BE2C (cell line): ENCODE measurements at regions not wholly inside any gene's neighbourhood (a gene's known extent, or its start where the extent isn't known, plus 50 kb on each side); places are given as distances from the start of the nearest gene placed in this dataset.

Experiments
- DNase-seq: peaks from one replicate; pipeline ENCODE4 v3.0.0-alpha.2; 2020
- H3K27me3 ChIP-seq: fragments of 250-450 bp; sonication (Bioruptor Pico); 2 replicates; pipeline ENCODE4 v1.5.1; 2020; ENCODE audit warnings: mild to moderate bottlenecking
- H3K36me3 ChIP-seq: fragments of 250-450 bp; sonication (Bioruptor Pico); 2 replicates; pipeline ENCODE4 v1.5.1; 2020; ENCODE audit warnings: mild to moderate bottlenecking
- H3K4me1 ChIP-seq: fragments of 250-450 bp; sonication (Bioruptor Pico); 2 replicates; pipeline ENCODE4 v1.5.1; 2020
- H3K4me3 ChIP-seq: 2 replicates; pipeline ENCODE4 v1.5.1; 2011; ENCODE audit warnings: low read depth, low read length
- H3K9me3 ChIP-seq: fragments of 250-450 bp; sonication (Bioruptor Pico); 2 replicates; pipeline ENCODE4 v1.5.1; 2020
- TF ChIP-seq, protein P1 (sequence below): IDR thresholded peaks from 2 replicates; pipeline ENCODE4 v1.5.1; 2012; ENCODE audit warnings: mild to moderate bottlenecking, low read depth, low read length

DNA sequence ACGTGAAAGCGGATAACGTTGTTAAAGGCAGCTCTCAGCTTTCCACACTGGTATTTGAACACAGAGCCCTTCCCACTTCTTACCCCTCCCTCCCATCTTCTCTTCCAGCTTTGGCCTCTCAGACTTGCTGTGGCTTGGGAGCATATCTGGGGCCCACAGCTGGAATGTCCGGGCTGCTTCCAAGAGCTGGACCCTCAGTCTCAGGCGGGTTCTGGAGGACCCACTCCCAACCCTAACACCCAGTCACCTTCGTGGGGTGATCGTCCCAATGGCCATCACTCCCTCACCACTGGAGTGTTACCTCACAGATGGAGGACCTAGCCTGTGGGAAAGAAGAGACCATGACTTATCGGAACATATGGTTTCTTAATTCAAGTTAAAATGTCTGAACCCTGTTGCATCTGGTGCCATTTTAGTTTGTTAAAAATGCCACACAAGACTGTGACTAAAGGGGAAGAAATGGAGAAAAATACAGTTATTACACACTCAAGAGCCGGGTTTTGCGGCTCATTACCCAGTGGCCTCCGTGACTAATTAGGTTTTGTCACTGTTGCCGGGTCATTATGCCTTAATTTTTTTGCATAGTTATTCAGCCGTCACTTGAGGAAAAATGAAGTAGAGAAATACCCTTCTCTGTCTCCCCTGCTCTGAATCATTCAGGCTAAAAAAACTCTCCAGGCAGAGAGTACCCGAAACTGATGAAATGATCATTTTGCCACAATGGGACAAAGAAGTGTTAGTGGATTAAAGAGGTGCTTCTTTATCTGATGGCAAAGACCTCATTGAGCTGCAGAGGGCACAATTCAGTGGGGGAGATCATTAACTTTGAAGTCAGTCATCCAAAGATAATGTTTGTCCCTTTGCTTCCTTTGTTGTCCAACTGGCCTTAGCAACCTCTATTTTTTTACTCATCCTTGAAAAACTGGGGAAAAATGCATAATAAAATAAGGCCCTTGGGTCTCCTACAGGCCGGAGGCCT is 87.2 kb upstream of the HTATIP2 start:
- no peak for DNase-seq
- Histone ChIP-seq H3K27me3 (no peaks in the 10 kb centered on the region), H3K9me3 (no peaks in the 10 kb centered on the region), H3K4me1 (no peaks in the 10 kb centered on the region), H3K36me3 (no peaks in the 10 kb centered on the region), H3K4me3 (no peak overlapping the region)
- TF ChIP-seq, protein P1, sequence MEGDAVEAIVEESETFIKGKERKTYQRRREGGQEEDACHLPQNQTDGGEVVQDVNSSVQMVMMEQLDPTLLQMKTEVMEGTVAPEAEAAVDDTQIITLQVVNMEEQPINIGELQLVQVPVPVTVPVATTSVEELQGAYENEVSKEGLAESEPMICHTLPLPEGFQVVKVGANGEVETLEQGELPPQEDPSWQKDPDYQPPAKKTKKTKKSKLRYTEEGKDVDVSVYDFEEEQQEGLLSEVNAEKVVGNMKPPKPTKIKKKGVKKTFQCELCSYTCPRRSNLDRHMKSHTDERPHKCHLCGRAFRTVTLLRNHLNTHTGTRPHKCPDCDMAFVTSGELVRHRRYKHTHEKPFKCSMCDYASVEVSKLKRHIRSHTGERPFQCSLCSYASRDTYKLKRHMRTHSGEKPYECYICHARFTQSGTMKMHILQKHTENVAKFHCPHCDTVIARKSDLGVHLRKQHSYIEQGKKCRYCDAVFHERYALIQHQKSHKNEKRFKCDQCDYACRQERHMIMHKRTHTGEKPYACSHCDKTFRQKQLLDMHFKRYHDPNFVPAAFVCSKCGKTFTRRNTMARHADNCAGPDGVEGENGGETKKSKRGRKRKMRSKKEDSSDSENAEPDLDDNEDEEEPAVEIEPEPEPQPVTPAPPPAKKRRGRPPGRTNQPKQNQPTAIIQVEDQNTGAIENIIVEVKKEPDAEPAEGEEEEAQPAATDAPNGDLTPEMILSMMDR, result no peak

DNA sequence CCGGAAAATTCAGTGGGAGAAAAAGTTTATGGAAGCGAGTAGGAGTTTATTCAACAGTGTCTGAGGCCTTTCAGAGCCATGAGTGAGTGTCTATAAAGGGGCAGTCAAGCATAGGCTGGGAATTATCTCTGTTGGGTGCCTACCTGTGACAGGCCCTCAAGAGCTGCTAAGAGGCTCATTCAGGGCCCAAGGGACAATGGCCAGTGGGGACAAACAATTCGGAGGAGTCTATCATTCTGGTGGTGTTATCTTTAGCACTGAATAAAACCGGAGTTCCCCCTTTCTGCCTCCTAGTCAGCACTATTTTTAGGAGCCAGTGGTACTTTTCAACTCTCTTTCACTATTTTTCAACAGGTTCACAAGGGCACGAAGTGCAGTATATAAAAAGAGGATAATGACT is 89.5 kb upstream of the HTATIP2 start:
- H3K4me3 ChIP-seq, result no peak overlapping the region
- H3K4me1 ChIP-seq, result no peaks in the 10 kb centered on the region
- DNase-seq, result no peak
- H3K36me3 ChIP-seq, result no peaks in the 10 kb centered on the region
- H3K27me3 ChIP-seq, result no peaks in the 10 kb centered on the region
- TF ChIP-seq, protein P1, result no peak
- H3K9me3 ChIP-seq, result no peaks in the 10 kb centered on the region

DNA sequence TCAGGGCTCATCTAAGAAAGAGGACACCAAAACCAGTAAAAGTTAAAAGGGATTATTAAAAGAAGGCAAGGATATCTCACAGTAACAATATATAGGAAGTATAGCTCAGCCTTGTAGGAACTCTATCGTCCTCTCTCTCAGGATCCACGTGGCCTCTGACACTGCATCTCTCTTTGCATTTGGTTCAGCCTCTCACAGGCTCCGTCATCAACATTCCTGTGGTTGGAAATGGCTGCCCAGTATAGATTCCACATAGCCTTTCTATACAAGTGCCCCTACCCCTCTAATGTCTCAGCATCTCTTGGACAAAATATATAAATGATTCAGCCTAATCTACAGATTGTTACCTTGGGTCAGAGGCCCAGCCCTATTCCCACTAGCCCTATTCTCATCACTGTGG is 101.3 kb upstream of the DBX1 start:
- Histone ChIP-seq H3K4me3 (no peak overlapping the region), H3K9me3 (no peaks in the 10 kb centered on the region), H3K36me3 (no peaks in the 10 kb centered on the region), H3K27me3 (no peaks in the 10 kb centered on the region), H3K4me1 (no peaks in the 10 kb centered on the region)
- no peak for DNase-seq
- TF ChIP-seq, protein P1, result no peak

DNA sequence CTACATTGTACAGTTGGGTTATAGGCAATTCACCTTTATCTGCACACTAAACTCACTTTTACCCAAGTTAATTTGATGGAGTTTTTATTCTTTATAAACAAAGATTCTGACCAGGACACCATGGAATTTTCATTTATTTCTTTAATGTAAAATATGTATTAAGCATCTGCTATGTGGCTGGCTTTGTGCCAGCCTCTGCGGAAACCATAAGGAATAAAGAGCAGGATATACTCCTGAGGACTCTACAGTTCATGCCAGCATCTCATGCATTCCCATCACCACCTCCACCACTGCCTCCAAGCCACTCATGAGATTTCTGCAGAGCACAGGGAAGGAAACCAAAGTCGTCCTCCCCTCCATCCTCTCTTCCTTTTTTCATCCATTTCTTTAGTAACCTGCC is 100.0 kb upstream of the DBX1 start:
- Histone ChIP-seq H3K4me3 (no peak overlapping the region), H3K36me3 (no peaks in the 10 kb centered on the region), H3K9me3 (no peaks in the 10 kb centered on the region), H3K27me3 (no peaks in the 10 kb centered on the region), H3K4me1 (no peaks in the 10 kb centered on the region)
- DNase-seq, result no peak
- TF ChIP-seq, protein P1, result no peak

DNA sequence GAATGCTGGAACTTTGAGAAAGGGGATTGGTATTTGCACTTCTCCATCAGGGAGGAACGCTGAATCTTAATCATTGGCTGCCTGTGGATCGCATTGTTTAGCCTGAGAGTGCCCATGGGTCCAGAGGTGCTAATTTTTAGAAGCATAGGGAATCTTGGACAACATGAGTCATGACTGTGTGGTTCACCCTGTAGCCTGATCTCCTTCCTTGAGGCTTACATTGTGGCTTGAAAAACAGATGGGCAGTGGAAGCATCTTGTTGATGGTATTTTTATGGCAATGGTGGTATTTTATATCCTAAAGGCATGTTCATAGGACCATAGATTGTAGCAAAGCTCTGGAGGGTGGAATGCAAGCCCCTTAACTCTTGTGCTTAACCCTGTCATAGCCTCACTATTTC is 99.2 kb upstream of the DBX1 start:
- DNase-seq, result no peak
- Histone ChIP-seq H3K36me3 (no peaks in the 10 kb centered on the region), H3K4me3 (no peak overlapping the region), H3K27me3 (no peaks in the 10 kb centered on the region), H3K4me1 (no peaks in the 10 kb centered on the region), H3K9me3 (no peaks in the 10 kb centered on the region)
- TF ChIP-seq, protein P1, result no peak

DNA sequence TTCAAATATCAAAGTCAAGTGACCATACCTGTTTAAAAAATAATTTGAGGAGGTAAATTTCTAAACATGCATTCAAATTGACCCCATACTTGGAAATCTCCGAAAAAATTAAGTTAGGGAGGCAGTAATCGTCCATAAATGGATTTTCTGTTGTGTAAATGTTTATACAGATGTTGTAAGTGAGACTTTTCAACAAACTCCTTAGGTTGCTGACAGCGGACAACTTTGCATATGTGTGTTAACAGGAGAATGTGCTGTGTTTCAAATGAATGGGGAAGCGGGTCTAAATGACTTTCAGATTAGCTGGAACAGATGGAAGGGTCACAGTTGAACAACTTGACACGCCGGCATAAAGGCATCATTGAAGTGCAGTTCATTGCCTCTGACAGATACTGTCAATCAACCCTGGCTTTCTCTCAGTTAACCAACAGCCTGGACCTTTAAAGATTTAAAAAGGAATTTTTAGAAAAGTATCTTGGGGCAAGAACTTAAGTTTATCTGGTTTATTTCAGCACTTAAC is 98.2 kb upstream of the DBX1 start:
- no peaks in the 10 kb centered on the region for H3K4me1 ChIP-seq
- DNase-seq, result no peak
- H3K4me3 ChIP-seq, result no peak overlapping the region
- TF ChIP-seq, protein P1, result no peak
- H3K36me3 ChIP-seq, result no peaks in the 10 kb centered on the region
- H3K27me3 ChIP-seq, result no peaks in the 10 kb centered on the region
- no peaks in the 10 kb centered on the region for H3K9me3 ChIP-seq
